ENCODE measurements at regions not wholly inside any gene's neighbourhood (a gene's known extent, or its start where the extent isn't known, plus 50 kb on each side); places are given as distances from the start of the nearest gene placed in this dataset.

DNA sequence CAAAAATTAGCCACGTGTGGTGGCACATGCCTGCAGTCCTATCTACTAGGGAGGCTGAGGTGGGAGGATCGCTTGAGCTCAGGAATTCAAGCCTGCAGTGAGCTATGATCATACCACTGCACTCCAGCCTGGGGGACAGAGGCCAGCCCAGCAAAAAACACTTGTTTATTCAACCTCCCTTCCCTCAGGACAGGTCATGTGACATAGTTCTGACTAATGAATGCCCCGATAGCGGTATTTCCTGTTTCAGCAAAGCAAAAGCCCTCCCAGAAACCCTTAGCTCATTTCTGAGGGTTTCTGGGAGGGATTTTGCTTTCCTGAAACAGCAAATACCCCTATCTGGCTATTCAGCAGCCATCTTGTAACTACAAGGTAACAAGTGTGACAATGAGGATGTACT is 157.1 kb downstream of the GATA3 start:
- TF ChIP-seq RAD21 (IDR thresholded peaks at IDR 0.05; ENCODE audit: low read depth), result no peak
- TF ChIP-seq MAX (IDR thresholded peaks at IDR 0.05), result no peak
- TF ChIP-seq EP300 (IDR thresholded peaks at IDR 0.05; ENCODE audit: borderline replicate concordance), result no peak
- TF ChIP-seq USF1 (IDR thresholded peaks at IDR 0.05), result no peak
- no peak for TF ChIP-seq TAF1 (IDR thresholded peaks at IDR 0.05; ENCODE audit: low read depth)
- no peak for TF ChIP-seq EGR1 (IDR thresholded peaks at IDR 0.05)
- TF ChIP-seq, protein P1, sequence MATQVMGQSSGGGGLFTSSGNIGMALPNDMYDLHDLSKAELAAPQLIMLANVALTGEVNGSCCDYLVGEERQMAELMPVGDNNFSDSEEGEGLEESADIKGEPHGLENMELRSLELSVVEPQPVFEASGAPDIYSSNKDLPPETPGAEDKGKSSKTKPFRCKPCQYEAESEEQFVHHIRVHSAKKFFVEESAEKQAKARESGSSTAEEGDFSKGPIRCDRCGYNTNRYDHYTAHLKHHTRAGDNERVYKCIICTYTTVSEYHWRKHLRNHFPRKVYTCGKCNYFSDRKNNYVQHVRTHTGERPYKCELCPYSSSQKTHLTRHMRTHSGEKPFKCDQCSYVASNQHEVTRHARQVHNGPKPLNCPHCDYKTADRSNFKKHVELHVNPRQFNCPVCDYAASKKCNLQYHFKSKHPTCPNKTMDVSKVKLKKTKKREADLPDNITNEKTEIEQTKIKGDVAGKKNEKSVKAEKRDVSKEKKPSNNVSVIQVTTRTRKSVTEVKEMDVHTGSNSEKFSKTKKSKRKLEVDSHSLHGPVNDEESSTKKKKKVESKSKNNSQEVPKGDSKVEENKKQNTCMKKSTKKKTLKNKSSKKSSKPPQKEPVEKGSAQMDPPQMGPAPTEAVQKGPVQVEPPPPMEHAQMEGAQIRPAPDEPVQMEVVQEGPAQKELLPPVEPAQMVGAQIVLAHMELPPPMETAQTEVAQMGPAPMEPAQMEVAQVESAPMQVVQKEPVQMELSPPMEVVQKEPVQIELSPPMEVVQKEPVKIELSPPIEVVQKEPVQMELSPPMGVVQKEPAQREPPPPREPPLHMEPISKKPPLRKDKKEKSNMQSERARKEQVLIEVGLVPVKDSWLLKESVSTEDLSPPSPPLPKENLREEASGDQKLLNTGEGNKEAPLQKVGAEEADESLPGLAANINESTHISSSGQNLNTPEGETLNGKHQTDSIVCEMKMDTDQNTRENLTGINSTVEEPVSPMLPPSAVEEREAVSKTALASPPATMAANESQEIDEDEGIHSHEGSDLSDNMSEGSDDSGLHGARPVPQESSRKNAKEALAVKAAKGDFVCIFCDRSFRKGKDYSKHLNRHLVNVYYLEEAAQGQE (IDR thresholded peaks at IDR 0.05; ENCODE audit: low read depth), result no peak
- no peak for TF ChIP-seq NFIC (IDR thresholded peaks at IDR 0.05)
- TF ChIP-seq TEAD4 (IDR thresholded peaks at IDR 0.05), result no peak
- no peak for TF ChIP-seq CREB1 (IDR thresholded peaks at IDR 0.05; ENCODE audit: low read depth)
- TF ChIP-seq ZBTB7A (IDR thresholded peaks at IDR 0.05; ENCODE audit: low read depth), result no peak
- TF ChIP-seq FOXM1 (IDR thresholded peaks at IDR 0.05; ENCODE audit: borderline replicate concordance, low read depth), result no peak
- no peak for TF ChIP-seq TCF12 (IDR thresholded peaks at IDR 0.05; ENCODE audit: low read depth)
